Activated CD4-positive, alpha-beta memory T cell treated with anti-CD3 and anti-CD28 coated beads, Interleukin-2, amount 10 ng/mL, durations not matched to agents 7 days and 5 days (primary cell): ENCODE measurements at regions not wholly inside any gene's neighbourhood (a gene's known extent, or its start where the extent isn't known, plus 50 kb on each side); places are given as distances from the start of the nearest gene placed in this dataset.

Source experiments
- CTCF ChIA-PET: fragments of 350-600 bp; sonication (Branson Sonifier 250); formaldehyde crosslinking; loops from one replicate; lab custom pipeline; 2021; ENCODE audit warnings: antibody characterized with exemption, inconsistent platforms; lab: Charles Lee
- POLR2A ChIA-PET: fragments of 350-600 bp; sonication (Branson Sonifier 250); formaldehyde crosslinking; loops from one replicate; lab custom pipeline; 2021; ENCODE audit warnings: antibody characterized with exemption; lab: Charles Lee
- DNase-seq: peaks from one replicate; pipeline ENCODE4 v3.0.0-alpha.2; 2020
- H3K27ac Mint-ChIP-seq: one replicate; pipeline ENCODE4 v1.8.0; 2021; ENCODE audit warnings: mild to moderate bottlenecking, mixed read lengths
- H3K27me3 Mint-ChIP-seq: one replicate; pipeline ENCODE4 v1.8.0; 2021; ENCODE audit warnings: mixed read lengths
- H3K36me3 Mint-ChIP-seq: one replicate; pipeline ENCODE4 v1.8.0; 2021; ENCODE audit warnings: low read depth, mixed read lengths
- H3K4me1 Mint-ChIP-seq: one replicate; pipeline ENCODE4 v1.8.0; 2021; ENCODE audit warnings: mixed read lengths
- H3K4me3 Mint-ChIP-seq: one replicate; pipeline ENCODE4 v1.8.0; 2021; ENCODE audit warnings: mild to moderate bottlenecking, mixed read lengths
- H3K9me3 Mint-ChIP-seq: one replicate; pipeline ENCODE4 v1.8.0; 2021; ENCODE audit warnings: mixed read lengths

DNA sequence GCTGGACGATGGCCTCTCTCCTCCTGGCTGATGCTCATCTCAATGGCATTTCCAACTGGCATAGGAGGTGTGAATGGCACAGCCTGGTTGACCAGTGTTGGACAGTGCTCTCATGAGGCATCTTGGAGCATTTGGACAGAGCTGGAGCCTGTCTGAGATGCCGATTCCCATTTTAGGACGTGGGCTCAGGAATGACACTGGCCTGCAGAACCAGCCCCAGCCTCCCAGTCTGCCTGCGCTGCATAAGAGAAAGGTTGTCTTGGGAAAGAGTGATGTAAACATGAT, 118.2 kb upstream of the COPS8 start:
- Mint-ChIP-seq H3K36me3 (no peaks in the 10 kb centered on the region), H3K27ac (peak overlapping the region; percentile 10), H3K27me3 (no peaks in the 10 kb centered on the region), H3K4me3 (no peak overlapping the region), H3K4me1 (peaks cover 38% of the 10 kb centered on the region), H3K9me3 (no peaks in the 10 kb centered on the region)
- CTCF ChIA-PET = no interaction called here
- peak; percentile 11 for DNase-seq
- POLR2A ChIA-PET = no interaction called here

GRCh38 chr2:236968101-236968879, 117.4 kb upstream of the COPS8 start:
- no peaks in the 10 kb centered on the region for H3K36me3 Mint-ChIP-seq
- no peak overlapping the region for H3K4me3 Mint-ChIP-seq
- H3K27me3 Mint-ChIP-seq = peaks cover 4% of the 10 kb centered on the region
- POLR2A ChIA-PET = no interaction called here
- peak overlapping the region; percentile 56 for H3K27ac Mint-ChIP-seq
- peak; percentile 42 for DNase-seq
- peaks cover 38% of the 10 kb centered on the region for H3K4me1 Mint-ChIP-seq
- CTCF ChIA-PET = no interaction called here
- H3K9me3 Mint-ChIP-seq = no peaks in the 10 kb centered on the region

- ChIA-PET POLR2A (interaction anchor here (0.6 to 0.9 kb wide), 2 partner anchors 13 to 452 kb away, joined by 3 read pairs; no protein-coding TSS in a partner anchor), CTCF (no interaction called here)
- peak overlapping the region; percentile 78 for H3K27ac Mint-ChIP-seq
- H3K9me3 Mint-ChIP-seq = no peaks in the 10 kb centered on the region
- H3K4me1 Mint-ChIP-seq = peaks cover 38% of the 10 kb centered on the region
- peaks cover 7% of the 10 kb centered on the region for H3K27me3 Mint-ChIP-seq
- no peak for DNase-seq
- no peak overlapping the region for H3K4me3 Mint-ChIP-seq
- no peaks in the 10 kb centered on the region for H3K36me3 Mint-ChIP-seq
Observed at GRCh38 chr2:236968880-236969534, 116.7 kb upstream of the COPS8 start.

- no peaks in the 10 kb centered on the region for H3K9me3 Mint-ChIP-seq
- DNase-seq = peak; percentile 57
- CTCF ChIA-PET = interaction anchor here (1.3 kb wide), 1 partner anchor 10 kb away, joined by 3 read pairs; no protein-coding TSS in a partner anchor
- POLR2A ChIA-PET = interaction anchor here (0.6 to 1.1 kb wide), 3 partner anchors 13 to 453 kb away, joined by 3 to 4 read pairs (median 3); no protein-coding TSS in a partner anchor
- H3K36me3 Mint-ChIP-seq = no peaks in the 10 kb centered on the region
- H3K27me3 Mint-ChIP-seq = peaks cover 9% of the 10 kb centered on the region
- H3K27ac Mint-ChIP-seq = peak overlapping the region; percentile 78
- peaks cover 38% of the 10 kb centered on the region for H3K4me1 Mint-ChIP-seq
- peak overlapping the region; percentile 57 for H3K4me3 Mint-ChIP-seq
Observed at GRCh38 chr2:236969767-236970655, 115.7 kb upstream of the COPS8 start.

- Mint-ChIP-seq H3K36me3 (no peaks in the 10 kb centered on the region), H3K9me3 (no peaks in the 10 kb centered on the region), H3K4me3 (no peak overlapping the region), H3K27ac (no peak overlapping the region), H3K27me3 (peaks cover 10% of the 10 kb centered on the region), H3K4me1 (peaks cover 38% of the 10 kb centered on the region)
- CTCF ChIA-PET = interaction anchor here (1.3 kb wide), 1 partner anchor 9 kb away, joined by 3 read pairs; no protein-coding TSS in a partner anchor
- DNase-seq = peak; percentile 9
- POLR2A ChIA-PET = interaction anchor here (1.1 kb wide), 1 partner anchor 14 kb away, joined by 4 read pairs; no protein-coding TSS in a partner anchor
Observed at GRCh38 chr2:236970656-236971010, 115.1 kb upstream of the COPS8 start.

DNA sequence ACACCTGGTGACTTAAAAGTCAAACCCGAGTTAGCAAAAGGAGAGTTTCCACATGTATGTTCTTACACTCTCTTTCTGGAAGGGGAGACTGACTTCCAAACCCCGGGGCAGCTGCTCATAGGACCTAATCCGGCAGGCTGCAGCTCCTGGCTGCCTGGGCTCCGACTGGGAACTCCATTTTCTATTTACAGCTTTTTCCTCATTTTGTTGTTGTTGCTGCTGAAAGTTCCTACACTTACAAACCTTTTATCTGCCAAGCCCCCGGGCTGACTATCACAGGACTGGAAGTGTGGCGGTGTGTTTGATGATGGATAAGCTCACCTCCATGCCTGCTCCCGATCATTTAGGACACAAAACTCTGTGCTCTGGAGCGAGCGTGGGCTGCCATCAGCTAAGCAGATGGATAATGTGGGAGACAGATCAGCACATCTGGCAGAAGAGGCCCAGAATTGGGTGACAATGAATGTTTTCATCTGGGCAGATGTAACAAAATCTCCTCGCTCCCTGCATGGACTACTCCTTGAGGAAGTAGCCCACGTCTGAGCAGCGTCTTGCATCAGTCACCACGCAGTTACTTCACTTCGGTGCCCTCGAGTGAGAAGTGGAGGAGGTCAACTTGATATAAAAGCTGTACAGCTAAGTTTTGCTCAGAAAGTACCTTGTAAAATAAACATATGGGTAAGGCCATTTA, 114.4 kb upstream of the COPS8 start:
- POLR2A ChIA-PET = no interaction called here
- Mint-ChIP-seq H3K4me1 (peaks cover 38% of the 10 kb centered on the region), H3K9me3 (no peaks in the 10 kb centered on the region), H3K36me3 (no peaks in the 10 kb centered on the region), H3K4me3 (no peak overlapping the region), H3K27ac (no peak overlapping the region), H3K27me3 (peaks cover 13% of the 10 kb centered on the region)
- CTCF ChIA-PET = no interaction called here
- DNase-seq = peak; percentile 1

GRCh38 chr2:236971919-236972381, 113.7 kb upstream of the COPS8 start:
- ChIA-PET CTCF (no interaction called here), POLR2A (no interaction called here)
- H3K4me3 Mint-ChIP-seq = no peak overlapping the region
- H3K27me3 Mint-ChIP-seq = peaks cover 14% of the 10 kb centered on the region
- H3K4me1 Mint-ChIP-seq = peaks cover 34% of the 10 kb centered on the region
- no peak overlapping the region for H3K27ac Mint-ChIP-seq
- H3K9me3 Mint-ChIP-seq = no peaks in the 10 kb centered on the region
- H3K36me3 Mint-ChIP-seq = no peaks in the 10 kb centered on the region
- DNase-seq = peak; percentile 8

GRCh38 chr2:236972491-236973342, 113.0 kb upstream of the COPS8 start:
- Mint-ChIP-seq H3K9me3 (no peaks in the 10 kb centered on the region), H3K36me3 (no peaks in the 10 kb centered on the region), H3K27ac (no peak overlapping the region), H3K27me3 (peaks cover 14% of the 10 kb centered on the region), H3K4me3 (no peak overlapping the region), H3K4me1 (peaks cover 26% of the 10 kb centered on the region)
- no peak for DNase-seq
- CTCF ChIA-PET = interaction anchor here (0.8 kb wide), 1 partner anchor 14 kb away, joined by 3 read pairs; no protein-coding TSS in a partner anchor
- POLR2A ChIA-PET = no interaction called here

DNA sequence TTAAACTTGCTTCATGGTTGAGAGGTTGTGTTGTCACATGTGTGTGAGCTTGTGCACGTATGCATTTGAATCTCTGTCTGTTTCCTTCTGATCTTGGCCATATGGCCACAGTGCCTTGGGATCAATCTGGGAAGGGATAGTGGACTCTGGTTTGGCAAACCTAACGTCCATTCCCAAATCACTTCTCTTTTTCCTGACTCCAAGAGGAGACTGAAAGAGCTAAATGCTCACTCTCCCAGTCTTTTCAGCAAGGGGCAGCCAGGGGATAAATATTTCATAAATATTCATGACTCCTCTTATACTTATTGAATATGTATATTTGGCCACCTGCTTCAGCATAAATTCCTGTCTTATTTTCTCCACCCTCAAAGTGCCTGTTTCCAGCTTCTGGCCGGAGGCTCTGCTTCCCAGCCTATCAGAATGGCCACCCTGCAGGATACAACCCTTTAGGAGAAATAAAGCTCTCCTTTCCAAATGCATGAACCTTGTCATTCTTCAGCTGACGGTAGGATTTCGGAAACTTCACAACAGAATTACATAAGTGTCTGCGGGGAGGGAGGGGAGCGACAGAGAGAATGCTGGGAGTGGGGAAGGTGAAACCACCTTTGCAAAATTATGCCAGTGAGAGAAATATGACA, 112.2 kb upstream of the COPS8 start:
- CTCF ChIA-PET = interaction anchor here (0.8 kb wide), 1 partner anchor 14 kb away, joined by 3 read pairs; no protein-coding TSS in a partner anchor
- no peak for DNase-seq
- peaks cover 14% of the 10 kb centered on the region for H3K27me3 Mint-ChIP-seq

GRCh38 chr2:236974148-236974547, 111.5 kb upstream of the COPS8 start:
- Mint-ChIP-seq H3K27me3 (peaks cover 14% of the 10 kb centered on the region), H3K4me1 (peaks cover 14% of the 10 kb centered on the region), H3K36me3 (no peaks in the 10 kb centered on the region), H3K4me3 (no peak overlapping the region), H3K27ac (no peak overlapping the region), H3K9me3 (no peaks in the 10 kb centered on the region)
- ChIA-PET POLR2A (no interaction called here), CTCF (no interaction called here)
- no peak for DNase-seq

More for the DNA sequence above, 112.2 kb upstream of the COPS8 start:
- no peaks in the 10 kb centered on the region for H3K9me3 Mint-ChIP-seq
- H3K4me3 Mint-ChIP-seq = no peak overlapping the region
- POLR2A ChIA-PET = no interaction called here
- H3K27ac Mint-ChIP-seq = no peak overlapping the region
- H3K36me3 Mint-ChIP-seq = no peaks in the 10 kb centered on the region
- peaks cover 21% of the 10 kb centered on the region for H3K4me1 Mint-ChIP-seq

DNA sequence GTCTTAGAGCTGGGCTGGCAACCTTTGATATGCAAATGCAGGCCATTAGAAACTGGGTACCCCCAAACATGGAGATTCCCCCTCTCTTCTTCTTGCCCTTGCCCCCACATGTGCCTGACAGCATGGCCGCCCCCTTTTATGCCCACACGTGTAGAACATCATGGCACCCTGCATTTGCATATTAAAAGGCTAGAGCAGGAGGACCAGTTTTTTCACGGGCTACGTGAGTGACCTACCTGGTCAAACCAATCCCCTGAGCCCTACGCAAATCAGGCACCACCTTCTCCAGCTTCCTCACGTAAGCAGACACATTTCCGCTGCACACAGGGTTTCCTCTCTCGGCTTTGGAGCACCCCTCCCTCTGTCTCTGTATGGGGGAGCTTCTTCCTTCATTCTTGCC, 110.9 kb upstream of the COPS8 start:
- Mint-ChIP-seq H3K36me3 (no peaks in the 10 kb centered on the region), H3K9me3 (no peaks in the 10 kb centered on the region), H3K4me1 (peaks cover 8% of the 10 kb centered on the region), H3K4me3 (no peak overlapping the region), H3K27ac (no peak overlapping the region), H3K27me3 (peaks cover 14% of the 10 kb centered on the region)
- ChIA-PET CTCF (no interaction called here), POLR2A (no interaction called here)
- DNase-seq = no peak
